Esophagus muscularis mucosa (tissue), 3 donors: ENCODE measurements at regions not wholly inside any gene's neighbourhood (a gene's known extent, or its start where the extent isn't known, plus 50 kb on each side); places are given as distances from the start of the nearest gene placed in this dataset.

Experiments
- CTCF ChIP-seq, 3 experiments: fragments of 200-600 bp in 2 of 3; fragments of 450-650 bp in 1 of 3; sonication (generic) in 2 of 3; IDR thresholded peaks; one replicate each; pipeline ENCODE4 v1.5.1; 2017 to 2019; ENCODE audit warnings: antibody characterized with exemption in 3 of 3, mild to moderate bottlenecking in 2 of 3, moderate library complexity in 1 of 3
- POLR2A ChIP-seq: fragments of 450-650 bp; IDR thresholded peaks from one replicate; pipeline ENCODE4 v1.6.1; 2017; ENCODE audit warnings: antibody characterized with exemption, moderate library complexity, mild to moderate bottlenecking, low read depth
- POLR2AphosphoS5 ChIP-seq, 2 donors: sonication (generic); formaldehyde crosslinking; IDR thresholded peaks; one replicate each; pipeline ENCODE4 v1.6.1; 2017; ENCODE audit warnings: antibody characterized with exemption in 2 of 2

GRCh38 chr18:78130232-78131195 is 849.1 kb upstream of the SALL3 start:
- TF ChIP-seq CTCF (IDR thresholded peaks at IDR 0.05) (no peak), POLR2A (no peak), POLR2AphosphoS5 (IDR thresholded peaks at IDR 0.05) (no peak)
